GM12874 (cell line): ENCODE measurements at regions not wholly inside any gene's neighbourhood (a gene's known extent, or its start where the extent isn't known, plus 50 kb on each side); places are given as distances from the start of the nearest gene placed in this dataset.

Experiments used
- CTCF ChIP-seq: IDR thresholded peaks from 2 replicates; pipeline ENCODE4 v1.5.1; 2011; ENCODE audit warnings: low read depth, mild to moderate bottlenecking, control low read depth, low read length, moderate library complexity; ENCODE audit not compliant: insufficient read depth

DNA sequence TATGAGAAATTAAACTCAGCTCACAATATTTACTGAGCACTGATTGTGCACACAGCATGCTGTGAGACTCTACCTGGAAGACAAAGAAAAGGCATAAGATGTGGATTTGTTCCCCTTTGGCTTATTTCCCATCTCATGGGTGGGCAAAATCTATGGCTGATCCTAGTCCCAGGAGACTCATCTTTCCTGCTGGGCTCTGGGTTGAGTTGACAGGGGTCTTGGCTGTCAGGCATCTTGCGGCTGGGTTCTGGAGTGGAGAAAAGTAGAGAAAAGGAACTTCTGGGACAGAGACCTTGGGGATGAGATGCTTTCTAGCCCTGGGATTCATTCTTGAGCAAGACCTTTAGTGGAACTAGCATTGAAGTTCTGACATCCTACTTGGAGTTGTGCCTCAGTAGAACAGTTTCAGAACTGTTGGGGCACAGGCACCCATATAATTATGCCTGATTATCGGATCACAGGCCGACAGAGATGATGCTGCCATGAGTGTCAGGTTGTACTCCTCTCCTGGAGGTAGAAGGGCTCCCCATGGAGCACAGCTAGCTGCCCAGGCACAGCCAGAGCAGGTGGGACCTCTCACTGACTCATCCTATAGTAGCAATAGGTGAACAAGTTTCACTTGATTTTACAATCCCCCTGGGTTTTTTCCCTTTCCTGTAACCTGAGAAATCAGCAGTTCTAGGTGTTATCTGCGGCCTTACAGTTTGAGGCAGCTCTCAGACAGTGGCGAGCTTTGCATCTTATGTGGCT lies 260.9 kb downstream of the CYRIA start:
- no peak for TF ChIP-seq CTCF

DNA sequence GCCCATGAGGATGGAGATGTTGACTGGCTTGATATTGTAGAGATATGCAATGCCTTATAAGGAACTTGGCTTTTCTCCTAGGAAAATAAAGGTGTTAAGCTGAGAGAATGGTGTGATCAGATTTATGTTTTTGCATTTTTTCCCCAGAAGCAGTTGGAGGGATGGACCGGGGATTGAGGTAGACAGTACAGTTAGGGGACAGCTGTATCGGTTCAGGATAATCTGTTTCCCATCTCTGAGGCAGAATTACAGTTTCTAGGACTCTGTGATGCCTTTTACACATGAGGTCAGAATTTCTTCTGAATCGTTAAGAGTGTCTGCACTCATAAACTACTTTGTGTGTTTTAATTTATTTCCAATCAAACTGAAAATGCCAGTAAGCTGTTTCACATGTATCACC lies 261.5 kb downstream of the CYRIA start:
- TF ChIP-seq CTCF, result no peak

DNA sequence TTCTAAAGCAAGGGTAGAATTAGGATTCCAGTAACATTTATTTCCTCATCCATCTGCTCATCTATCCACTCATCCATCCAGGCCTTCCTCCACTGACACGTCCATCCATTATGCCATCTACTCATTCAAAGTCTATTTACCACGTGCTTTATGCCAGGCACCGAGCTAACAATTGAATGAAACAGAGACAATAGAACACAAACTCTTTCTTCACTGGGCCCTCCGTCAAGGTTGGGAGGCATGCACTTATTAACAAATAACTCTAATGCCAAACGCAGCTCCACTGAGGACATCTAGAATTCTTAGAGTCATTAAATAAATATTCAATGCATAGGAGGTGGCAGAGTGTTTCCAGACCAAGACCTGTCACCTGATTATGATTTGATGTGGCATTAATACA lies 262.7 kb downstream of the CYRIA start:
- no peak for TF ChIP-seq CTCF

GRCh38 chr2:16401761-16402300 lies 263.8 kb downstream of the CYRIA start:
- TF ChIP-seq CTCF, result no peak

DNA sequence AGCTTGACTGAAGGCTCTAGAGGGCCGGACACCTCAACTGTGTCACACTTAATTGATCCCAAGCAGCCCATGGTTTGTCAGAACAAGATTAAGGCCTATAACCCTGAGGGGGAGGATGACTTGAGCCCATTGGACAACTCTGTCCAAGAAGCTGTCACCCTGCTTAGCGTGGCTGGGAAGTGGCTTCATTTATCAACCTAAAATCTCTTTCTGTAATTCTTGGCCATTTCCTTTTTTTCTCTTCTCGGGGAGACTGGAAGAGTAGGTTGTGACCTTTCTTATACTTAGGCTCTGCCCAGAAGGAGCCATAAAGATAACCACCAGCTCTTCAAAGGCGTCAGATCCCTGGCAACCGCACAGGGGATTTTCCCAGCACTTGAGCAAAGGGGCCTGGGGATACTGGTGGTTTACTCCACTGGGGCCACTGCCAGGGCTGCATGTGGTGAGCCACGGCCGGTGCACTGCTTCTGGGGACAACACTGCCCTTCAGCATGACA lies 265.5 kb downstream of the CYRIA start:
- no peak for TF ChIP-seq CTCF

- TF ChIP-seq CTCF, result no peak
These were observed 267.1 kb downstream of the CYRIA start for GRCh38 chr2:16398486-16399043.

DNA sequence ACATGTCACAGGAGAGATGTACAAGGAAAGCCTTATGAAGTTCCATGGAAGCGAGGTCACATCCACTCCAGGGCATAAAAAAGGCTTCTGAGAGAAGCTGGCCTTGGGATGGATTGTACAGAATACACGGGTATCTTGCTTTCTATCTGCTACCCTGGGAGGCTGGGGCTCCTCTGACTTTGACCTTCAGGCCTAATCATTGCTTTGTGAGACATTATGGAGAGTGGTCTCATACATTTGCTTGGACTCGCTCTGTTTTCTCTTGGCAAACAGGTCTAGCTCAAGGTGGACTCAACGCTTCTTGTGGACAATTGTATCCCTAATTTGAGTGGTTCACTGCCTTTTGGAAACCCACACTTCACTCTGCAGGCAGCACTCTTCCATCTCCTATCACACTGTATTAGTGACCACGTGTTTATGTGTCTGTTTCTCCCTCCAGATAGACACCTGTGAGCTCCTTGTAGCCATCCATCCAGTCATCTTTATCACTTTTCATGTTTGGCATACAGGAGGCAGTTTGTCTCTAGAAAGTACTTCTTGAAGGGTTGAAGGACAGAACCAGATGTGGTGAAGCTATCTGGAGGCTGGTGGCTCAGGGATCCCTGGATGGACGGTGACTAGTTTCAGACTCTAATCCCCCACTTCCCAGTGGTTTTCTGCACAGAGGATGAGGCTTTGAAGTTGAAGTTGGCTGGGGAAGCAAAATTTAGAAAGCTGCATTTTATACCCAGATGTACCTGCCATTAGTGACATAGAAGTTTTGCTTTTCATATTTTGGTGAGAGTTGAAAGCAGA lies 267.8 kb downstream of the CYRIA start:
- TF ChIP-seq CTCF, result no peak
